ENCODE measurements at regions not wholly inside any gene's neighbourhood (a gene's known extent, or its start where the extent isn't known, plus 50 kb on each side); places are given as distances from the start of the nearest gene placed in this dataset.
"Not testable (repeated sequence)": the region's sequence is repeated elsewhere in the genome, so short reads cannot be mapped to it uniquely, and the experiment has no call there.

GRCh38 chr2:188785490-188785889, 188.7 kb upstream of the COL3A1 start:
- DNase-seq (ENCODE audit: low read depth, low spot score) = no peak
- H3K27ac ChIP-seq = peak overlapping the region; percentile 73

GRCh38 chr2:188786368-188786841, 187.8 kb upstream of the COL3A1 start:
- DNase-seq (ENCODE audit: low read depth, low spot score) = no peak
- peak overlapping the region; percentile 73 for H3K27ac ChIP-seq

GRCh38 chr2:188787021-188787657, 187.0 kb upstream of the COL3A1 start:
- peak; percentile 31 for DNase-seq (ENCODE audit: low read depth, low spot score)
- peak overlapping the region; percentile 73 for H3K27ac ChIP-seq

- H3K27ac ChIP-seq = peak overlapping the region; percentile 73
- no peak for DNase-seq (ENCODE audit: low read depth, low spot score)
These were observed 186.4 kb upstream of the COL3A1 start for GRCh38 chr2:188787658-188788240.

GRCh38 chr2:188788621-188789020, 185.6 kb upstream of the COL3A1 start:
- DNase-seq (ENCODE audit: low read depth, low spot score) = no peak

GRCh38 chr2:188789951-188790350, 184.2 kb upstream of the COL3A1 start:
- no peak for DNase-seq (ENCODE audit: low read depth, low spot score)
- H3K27ac ChIP-seq = no peak overlapping the region

More at GRCh38 chr2:188788621-188789020, 185.6 kb upstream of the COL3A1 start:
- H3K27ac ChIP-seq = peak overlapping the region; percentile 73

GRCh38 chr2:188794453-188794852, 179.7 kb upstream of the COL3A1 start:
- DNase-seq (ENCODE audit: low read depth, low spot score); H3K27ac ChIP-seq: not testable (repeated sequence)

- no peak overlapping the region for H3K27ac ChIP-seq
These were observed 178.4 kb upstream of the COL3A1 start for GRCh38 chr2:188795762-188796161.

GRCh38 chr2:188797371-188797770, 176.8 kb upstream of the COL3A1 start:
- no peak for DNase-seq (ENCODE audit: low read depth, low spot score)
- no peak overlapping the region for H3K27ac ChIP-seq

More at GRCh38 chr2:188795762-188796161, 178.4 kb upstream of the COL3A1 start:
- DNase-seq (ENCODE audit: low read depth, low spot score) = no peak

- no peak for DNase-seq (ENCODE audit: low read depth, low spot score)
- no peak overlapping the region for H3K27ac ChIP-seq
These were observed 176.0 kb upstream of the COL3A1 start for GRCh38 chr2:188798159-188798558.

- no peak for DNase-seq (ENCODE audit: low read depth, low spot score)
- no peak overlapping the region for H3K27ac ChIP-seq
These were observed 169.0 kb upstream of the COL3A1 start for GRCh38 chr2:188805219-188805618.

GRCh38 chr2:188808947-188809355, 165.2 kb upstream of the COL3A1 start:
- no peak overlapping the region for H3K27ac ChIP-seq
- DNase-seq (ENCODE audit: low read depth, low spot score) = no peak

GRCh38 chr2:188810586-188810985, 163.6 kb upstream of the COL3A1 start:
- H3K27ac ChIP-seq = no peak overlapping the region

GRCh38 chr2:188811522-188811921, 162.7 kb upstream of the COL3A1 start:
- DNase-seq (ENCODE audit: low read depth, low spot score) = peak; percentile 18
- H3K27ac ChIP-seq = no peak overlapping the region

More at GRCh38 chr2:188810586-188810985, 163.6 kb upstream of the COL3A1 start:
- DNase-seq (ENCODE audit: low read depth, low spot score) = no peak

- no peak overlapping the region for H3K27ac ChIP-seq
- no peak for DNase-seq (ENCODE audit: low read depth, low spot score)
These were observed 160.9 kb upstream of the COL3A1 start for GRCh38 chr2:188813315-188813714.

- H3K27ac ChIP-seq = no peak overlapping the region
- no peak for DNase-seq (ENCODE audit: low read depth, low spot score)
These were observed 160.3 kb upstream of the COL3A1 start for GRCh38 chr2:188813857-188814256.

- DNase-seq (ENCODE audit: low read depth, low spot score) = no peak
- no peak overlapping the region for H3K27ac ChIP-seq
These were observed 155.2 kb upstream of the COL3A1 start for GRCh38 chr2:188819011-188819410.

GRCh38 chr2:188819792-188820191, 154.4 kb upstream of the COL3A1 start:
- H3K27ac ChIP-seq = no peak overlapping the region
- DNase-seq (ENCODE audit: low read depth, low spot score) = no peak

GRCh38 chr2:188820576-188820975, 153.6 kb upstream of the COL3A1 start:
- H3K27ac ChIP-seq = no peak overlapping the region
- DNase-seq (ENCODE audit: low read depth, low spot score) = no peak

- DNase-seq (ENCODE audit: low read depth, low spot score) = no peak
These were observed 150.0 kb upstream of the COL3A1 start for GRCh38 chr2:188824125-188824524.

GRCh38 chr2:188833331-188833730, 140.8 kb upstream of the COL3A1 start:
- DNase-seq (ENCODE audit: low read depth, low spot score) = no peak
- H3K27ac ChIP-seq = no peak overlapping the region

More at GRCh38 chr2:188824125-188824524, 150.0 kb upstream of the COL3A1 start:
- H3K27ac ChIP-seq = no peak overlapping the region

- DNase-seq (ENCODE audit: low read depth, low spot score) = no peak
- H3K27ac ChIP-seq = no peak overlapping the region
These were observed 140.4 kb upstream of the COL3A1 start for GRCh38 chr2:188833799-188834198.
